OCI-LY7 (cell line): ENCODE measurements at regions not wholly inside any gene's neighbourhood (a gene's known extent, or its start where the extent isn't known, plus 50 kb on each side); places are given as distances from the start of the nearest gene placed in this dataset.

Source experiments
- BruUV-seq: library from RNA; stranded (reverse); fragments of 400-500 nt; replicated peaks from 2 replicates; lab custom pipeline; 2021; lab: Mats Ljungman, UMichigan
- CTCF ChIA-PET: fragments of 300-600 bp; sonication (Branson Sonifier 250); formaldehyde crosslinking; loops from one replicate; lab custom pipeline; 2022; ENCODE audit warnings: antibody characterized with exemption; ENCODE audit not compliant: unreplicated experiment; lab: Charles Lee
- POLR2A ChIA-PET: fragments of 300-600 bp; sonication (Branson Sonifier 250); formaldehyde crosslinking; loops from one replicate; lab custom pipeline; 2022; ENCODE audit warnings: antibody characterized with exemption; lab: Charles Lee
- DNase-seq: peaks from one replicate; pipeline ENCODE4 v3.0.0-alpha.2; 2015; ENCODE audit warnings: low spot score
- H2AFZ ChIP-seq: fragments of 200-600 bp; sonication (generic), shearing (Covaris generic); 2 replicates; pipeline ENCODE4 v1.6.1; 2014; ENCODE audit warnings: mild to moderate bottlenecking, antibody characterized with exemption, low read length, moderate library complexity
- H3K27ac ChIP-seq: fragments of 200-600 bp; sonication (generic); 2 replicates; pipeline ENCODE4 v1.5.1; 2014; ENCODE audit warnings: mixed run types, low read depth, mild to moderate bottlenecking, moderate library complexity, low read length, inconsistent platforms; ENCODE audit not compliant: poor library complexity, severe bottlenecking
- H3K36me3 ChIP-seq: fragments of 200-600 bp; sonication (generic); 2 replicates; pipeline ENCODE4 v1.6.1; 2014; ENCODE audit warnings: mild to moderate bottlenecking, antibody characterized with exemption, low read length, moderate library complexity, mixed read lengths; ENCODE audit not compliant: insufficient read depth
- H3K4me1 ChIP-seq: fragments of 200-600 bp; sonication (generic); 2 replicates; pipeline ENCODE4 v1.5.1; 2014; ENCODE audit warnings: mild to moderate bottlenecking, low read length; ENCODE audit not compliant: insufficient read depth, poor library complexity, severe bottlenecking
- H3K4me2 ChIP-seq: fragments of 200-600 bp; sonication (generic); 2 replicates; pipeline ENCODE4 v1.6.1; 2014; ENCODE audit warnings: mild to moderate bottlenecking, low read length
- H3K4me3 ChIP-seq: fragments of 200-600 bp; sonication (generic); 2 replicates; pipeline ENCODE4 v1.5.1; 2014; ENCODE audit warnings: mild to moderate bottlenecking, low read depth, low read length; ENCODE audit not compliant: poor library complexity, severe bottlenecking
- H3K79me2 ChIP-seq: fragments of 200-600 bp; sonication (generic); 2 replicates; pipeline ENCODE4 v1.6.1; 2016; ENCODE audit warnings: low read depth, mild to moderate bottlenecking, low read length, moderate library complexity, mixed read lengths; ENCODE audit not compliant: insufficient read depth
- H3K9me2 ChIP-seq: fragments of 200-600 bp; sonication (generic); 2 replicates; pipeline ENCODE4 v1.6.1; 2016; ENCODE audit warnings: mild to moderate bottlenecking, low read length, mixed read lengths; ENCODE audit not compliant: insufficient read depth
- H3K9me3 ChIP-seq: fragments of 200-600 bp; sonication (generic); 2 replicates; pipeline ENCODE4 v1.6.1; 2014; ENCODE audit warnings: mild to moderate bottlenecking, mixed run types, low read length, mixed read lengths
- H4K20me1 ChIP-seq: fragments of 200-600 bp; sonication (generic); 2 replicates; pipeline ENCODE4 v1.6.1; 2014; ENCODE audit warnings: mild to moderate bottlenecking, antibody characterized with exemption, low read length, moderate library complexity, mixed read lengths; ENCODE audit not compliant: insufficient read depth
- CTCF ChIP-seq: fragments of 200-600 bp; sonication (generic); conservative IDR thresholded peaks from 2 replicates; pipeline ENCODE4 v1.5.1; 2014; ENCODE audit warnings: mild to moderate bottlenecking, antibody characterized with exemption, low read length, moderate library complexity, mixed read lengths
- EZH2phosphoT487 ChIP-seq: fragments of 200-600 bp; sonication (generic); IDR thresholded peaks from 2 replicates; pipeline ENCODE4 v1.6.1; 2018; ENCODE audit warnings: low read depth, borderline replicate concordance, mild to moderate bottlenecking, mixed run types, antibody characterized with exemption, low read length, moderate library complexity, mixed read lengths
- intact Hi-C: fragments of 100-400 bp; cut with micrococcal nuclease; formaldehyde crosslinking; loops from one replicate; pipeline ENCODE4 v1.10.0; 2022; ENCODE audit not compliant: unreplicated experiment

DNA sequence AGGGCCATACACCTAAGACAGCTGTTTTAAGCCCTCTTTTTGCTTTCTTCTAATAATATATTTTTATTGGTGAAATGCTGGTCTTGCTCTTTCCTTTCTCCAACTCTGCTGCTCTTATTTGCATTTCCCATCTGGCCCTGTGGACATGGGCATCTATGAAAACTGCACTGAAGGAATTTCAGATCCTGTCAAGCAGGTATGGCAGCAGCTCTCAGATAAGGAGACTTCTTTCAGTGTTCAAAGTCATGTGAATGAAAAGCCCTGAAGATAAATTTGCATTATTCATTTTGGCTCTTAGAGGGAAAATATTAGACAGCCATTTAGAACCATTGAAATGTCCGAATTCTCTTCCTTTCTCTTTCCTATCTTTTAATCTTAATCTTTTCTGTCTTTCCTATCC lies 668.0 kb upstream of the RIOK2 start:
- no peaks in the 10 kb centered on the region for H3K36me3 ChIP-seq
- H4K20me1 ChIP-seq = no peaks in the 10 kb centered on the region
- ChIA-PET POLR2A (no interaction called here), CTCF (no interaction called here)
- H3K4me1 ChIP-seq = no peaks in the 10 kb centered on the region
- no peaks in the 10 kb centered on the region for H3K79me2 ChIP-seq
- intact Hi-C loops = no loop called here
- H3K27ac ChIP-seq = no peak overlapping the region
- no peaks in the 10 kb centered on the region for H3K9me3 ChIP-seq
- no peak for DNase-seq
- H3K4me3 ChIP-seq = no peak overlapping the region
- no peak overlapping the region for H2AFZ ChIP-seq
- no peak overlapping the region for H3K4me2 ChIP-seq
- TF ChIP-seq CTCF = no peak
- TF ChIP-seq EZH2phosphoT487 = no peak
- no peaks in the 10 kb centered on the region for H3K9me2 ChIP-seq
- BruUV-seq = no TSS peak

- H3K27ac ChIP-seq = no peak overlapping the region
- intact Hi-C loops = no loop called here
- no TSS peak for BruUV-seq
- H4K20me1 ChIP-seq = no peaks in the 10 kb centered on the region
- H3K4me1 ChIP-seq = no peaks in the 10 kb centered on the region
- no peak overlapping the region for H2AFZ ChIP-seq
- H3K79me2 ChIP-seq = no peaks in the 10 kb centered on the region
- POLR2A ChIA-PET = no interaction called here
- CTCF ChIA-PET = no interaction called here
- DNase-seq = no peak
- no peaks in the 10 kb centered on the region for H3K9me2 ChIP-seq
- H3K9me3 ChIP-seq = no peaks in the 10 kb centered on the region
- no peak overlapping the region for H3K4me3 ChIP-seq
- TF ChIP-seq EZH2phosphoT487 (no peak), CTCF (no peak)
- H3K4me2 ChIP-seq = no peak overlapping the region
- H3K36me3 ChIP-seq = no peaks in the 10 kb centered on the region
Measured at GRCh38 chr5:97854871-97855762, 672.1 kb upstream of the RIOK2 start.

GRCh38 chr5:97874491-97874890 lies 691.4 kb upstream of the RIOK2 start:
- BruUV-seq = no TSS peak
- ChIA-PET CTCF (no interaction called here), POLR2A (no interaction called here)
- H3K4me3 ChIP-seq = no peak overlapping the region
- no peak overlapping the region for H3K4me2 ChIP-seq
- no peak for TF ChIP-seq CTCF
- no peak for TF ChIP-seq EZH2phosphoT487
- no peak for DNase-seq
- intact Hi-C loops = no loop called here
- H3K4me1 ChIP-seq = no peaks in the 10 kb centered on the region
- no peak overlapping the region for H2AFZ ChIP-seq
- H3K36me3 ChIP-seq = no peaks in the 10 kb centered on the region
- H3K9me3 ChIP-seq = no peaks in the 10 kb centered on the region
- no peaks in the 10 kb centered on the region for H3K9me2 ChIP-seq
- no peaks in the 10 kb centered on the region for H3K79me2 ChIP-seq
- H3K27ac ChIP-seq = no peak overlapping the region
- no peaks in the 10 kb centered on the region for H4K20me1 ChIP-seq
